B cell (primary cell): ENCODE measurements at regions not wholly inside any gene's neighbourhood (a gene's known extent, or its start where the extent isn't known, plus 50 kb on each side); places are given as distances from the start of the nearest gene placed in this dataset.

Source experiments
- ATAC-seq: fragments of 200-7000 bp; cut with Tn5 transposase; one replicate; pipeline ENCODE4 v1.10.0; 2021; ENCODE audit warnings: low read depth, mild to moderate bottlenecking, moderate number of reproducible peaks, moderate library complexity
- CTCF ChIA-PET: fragments of 350-600 bp; sonication (Branson Sonifier 250); formaldehyde crosslinking; loops from one replicate; lab custom pipeline; 2021; ENCODE audit warnings: antibody characterized with exemption, inconsistent platforms; lab: Charles Lee
- POLR2A ChIA-PET: fragments of 350-600 bp; sonication (Branson Sonifier 250); formaldehyde crosslinking; loops from one replicate; lab custom pipeline; 2021; ENCODE audit warnings: antibody characterized with exemption; lab: Charles Lee
- DNase-seq: peaks from one replicate; pipeline ENCODE4 v3.0.0; 2013
- H2AFZ ChIP-seq: 2 replicates; pipeline ENCODE4 v1.6.1; 2012; ENCODE audit warnings: mild to moderate bottlenecking, low read depth, low read length; ENCODE audit not compliant: insufficient read depth, poor library complexity, severe bottlenecking
- H3K27ac ChIP-seq, 2 donors: 1 replicate in 1 of 2; 2 replicates in 1 of 2; pipeline ENCODE4 v1.5.1; 2012 to 2013; ENCODE audit warnings: low read length in 2 of 2, mild to moderate bottlenecking in 2 of 2, moderate library complexity in 1 of 2
- H3K27me3 ChIP-seq, 4 experiments: fragments of 200-600 bp in 1 of 4; sonication (generic) in 1 of 4; replicated peaks in 1 of 4; 1 replicate in 2 of 4; 2 replicates in 2 of 4; pipeline versions ENCODE4 v1.6.1 to v1.7.0; 2013 to 2016; ENCODE audit warnings: low read length in 3 of 4, mild to moderate bottlenecking in 2 of 4, mixed read lengths in 1 of 4, moderate library complexity in 1 of 4; ENCODE audit not compliant: insufficient read depth in 4 of 4, control insufficient read depth in 3 of 4; ENCODE audit errors: control extremely low read depth in 1 of 4
- H3K36me3 ChIP-seq, 2 experiments: replicated peaks in 1 of 2; 1 replicate in 1 of 2; 2 replicates in 1 of 2; pipeline versions ENCODE4 v1.6.1 to v1.7.1; 2013; ENCODE audit warnings: low read length in 1 of 2; ENCODE audit not compliant: insufficient read depth in 2 of 2, control insufficient read depth in 1 of 2; ENCODE audit errors: control extremely low read depth in 1 of 2, extremely low read depth in 1 of 2
- H3K4me1 ChIP-seq, 2 donors: fragments of 200-600 bp in 1 of 2; sonication (generic) in 1 of 2; 1 replicate in 1 of 2; 2 replicates in 1 of 2; pipeline versions ENCODE4 v1.5.1 to v1.6.1; 2013 to 2017; ENCODE audit warnings: low read length in 2 of 2; ENCODE audit not compliant: control insufficient read depth in 2 of 2, insufficient read depth in 2 of 2
- H3K4me2 ChIP-seq: replicated peaks from 2 replicates; pipeline ENCODE3; 2012; ENCODE audit warnings: mild to moderate bottlenecking, low read depth, low read length; ENCODE audit not compliant: poor library complexity, severe bottlenecking
- H3K4me3 ChIP-seq, 5 experiments: fragments of 200-600 bp in 1 of 5; sonication (generic) in 1 of 5; 1 replicate in 3 of 5; 2 replicates in 2 of 5; pipeline versions ENCODE4 v1.5.1 to v1.7.0; 2011 to 2016; ENCODE audit warnings: low read length in 4 of 5, mild to moderate bottlenecking in 4 of 5, low read depth in 2 of 5, control low read depth in 1 of 5, moderate library complexity in 1 of 5; ENCODE audit not compliant: insufficient read depth in 1 of 5; ENCODE audit errors: control extremely low read depth in 1 of 5, extremely low read depth in 1 of 5
- H3K79me2 ChIP-seq: fragments of 200-600 bp; sonication (generic); one replicate; pipeline ENCODE4 v1.6.0; 2016; ENCODE audit warnings: low read length; ENCODE audit not compliant: control insufficient read depth, insufficient read depth
- H3K9ac ChIP-seq: fragments of 200-600 bp; sonication (generic); 2 replicates; pipeline ENCODE4 v1.6.1; 2017; ENCODE audit warnings: mild to moderate bottlenecking, low read length, moderate library complexity
- H3K9me3 ChIP-seq, 3 donors: one replicate each; pipeline versions ENCODE4 v1.6.1 to v1.7.1; 2013; ENCODE audit warnings: low read length in 2 of 3; ENCODE audit not compliant: control insufficient read depth in 2 of 3, insufficient read depth in 1 of 3; ENCODE audit errors: control extremely low read depth in 1 of 3
- H4K20me1 ChIP-seq: 2 replicates; pipeline ENCODE4 v1.6.0; 2012; ENCODE audit warnings: mild to moderate bottlenecking, low read length; ENCODE audit not compliant: insufficient read depth, control insufficient read depth, poor library complexity, severe bottlenecking
- H3K27ac Mint-ChIP-seq: one replicate; pipeline ENCODE4 v1.8.0; 2021; ENCODE audit warnings: mixed read lengths
- H3K27me3 Mint-ChIP-seq: one replicate; pipeline ENCODE4 v1.8.0; 2021; ENCODE audit warnings: mixed read lengths
- H3K4me1 Mint-ChIP-seq: one replicate; pipeline ENCODE4 v1.8.0; 2021; ENCODE audit warnings: mixed read lengths
- H3K4me3 Mint-ChIP-seq: one replicate; pipeline ENCODE4 v1.8.0; 2021; ENCODE audit warnings: mixed read lengths
- H3K9me3 Mint-ChIP-seq: one replicate; pipeline ENCODE4 v1.8.0; 2022; ENCODE audit warnings: mixed read lengths; ENCODE audit not compliant: insufficient read depth
- EZH2 ChIP-seq: IDR thresholded peaks from 2 replicates; pipeline ENCODE4 v1.6.1; 2012; ENCODE audit warnings: borderline replicate concordance, low read depth, mild to moderate bottlenecking, moderate library complexity, low read length; ENCODE audit not compliant: insufficient read depth, poor library complexity, severe bottlenecking
- WGBS: methylation state at CpG from one replicate; pipeline ENCODE4 v1.1.5; 2013; ENCODE audit warnings: missing lambda C conversion rate; ENCODE audit not compliant: insufficient coverage; 5-methylcytosine and 5-hydroxymethylcytosine counted together
- intact Hi-C: fragments of 100-400 bp; cut with micrococcal nuclease; formaldehyde crosslinking; loops from one replicate; pipeline ENCODE4 v1.10.0; 2022
- TF ChIP-seq, protein P1 (sequence below): fragments of 200-600 bp; IDR thresholded peaks from one replicate; pipeline ENCODE4 v1.8.0; 2022; ENCODE audit warnings: antibody characterized with exemption, mild to moderate bottlenecking

DNA sequence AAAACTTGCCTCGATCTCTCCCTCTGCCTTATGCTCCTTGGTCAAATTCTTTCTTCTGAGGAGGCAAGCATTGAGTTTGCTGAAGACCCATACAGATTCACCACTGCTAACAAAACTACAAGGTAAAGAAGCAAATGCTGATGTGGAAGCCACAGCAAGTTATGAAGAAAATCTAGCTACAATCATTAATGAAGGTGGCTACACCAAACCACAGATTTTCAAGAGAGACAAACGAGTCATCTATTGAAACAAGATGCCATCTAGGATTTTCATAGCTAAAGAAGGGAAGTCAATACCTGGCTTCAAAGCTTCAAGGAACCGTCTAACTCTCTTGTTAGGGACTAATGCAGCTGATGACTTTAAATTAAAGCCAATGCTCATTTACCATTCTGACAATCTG is 203.2 kb downstream of the METTL4 start:
- Histone ChIP-seq H3K36me3 (no peaks in the 10 kb centered on the region), H3K27me3 (peaks cover 0 to 4% (median 0%) of the 10 kb centered on the region in 4 experiments), H3K27ac (no peak overlapping the region), H2AFZ (no peak overlapping the region), H3K4me1 (no peaks in the 10 kb centered on the region), H3K4me2 (no peak overlapping the region), H3K9ac (no peak overlapping the region), H3K79me2 (no peaks in the 10 kb centered on the region), H4K20me1 (no peaks in the 10 kb centered on the region), H3K4me3 (no peak overlapping the region), H3K9me3 (no peaks in the 10 kb centered on the region)
- DNase-seq (no peak), ATAC-seq (no peak)
- H3K4me1 Mint-ChIP-seq, result no peaks in the 10 kb centered on the region
- H3K9me3 Mint-ChIP-seq, result no peaks in the 10 kb centered on the region
- no peak overlapping the region for H3K27ac Mint-ChIP-seq
- WGBS, result 83% methylated on average over 1 of the region's 3 CpGs
- POLR2A ChIA-PET, result no interaction called here
- CTCF ChIA-PET, result no interaction called here
- no peak overlapping the region for H3K4me3 Mint-ChIP-seq
- intact Hi-C loops, result no loop called here
- peaks cover 22% of the 10 kb centered on the region for H3K27me3 Mint-ChIP-seq
- TF ChIP-seq, protein P1, sequence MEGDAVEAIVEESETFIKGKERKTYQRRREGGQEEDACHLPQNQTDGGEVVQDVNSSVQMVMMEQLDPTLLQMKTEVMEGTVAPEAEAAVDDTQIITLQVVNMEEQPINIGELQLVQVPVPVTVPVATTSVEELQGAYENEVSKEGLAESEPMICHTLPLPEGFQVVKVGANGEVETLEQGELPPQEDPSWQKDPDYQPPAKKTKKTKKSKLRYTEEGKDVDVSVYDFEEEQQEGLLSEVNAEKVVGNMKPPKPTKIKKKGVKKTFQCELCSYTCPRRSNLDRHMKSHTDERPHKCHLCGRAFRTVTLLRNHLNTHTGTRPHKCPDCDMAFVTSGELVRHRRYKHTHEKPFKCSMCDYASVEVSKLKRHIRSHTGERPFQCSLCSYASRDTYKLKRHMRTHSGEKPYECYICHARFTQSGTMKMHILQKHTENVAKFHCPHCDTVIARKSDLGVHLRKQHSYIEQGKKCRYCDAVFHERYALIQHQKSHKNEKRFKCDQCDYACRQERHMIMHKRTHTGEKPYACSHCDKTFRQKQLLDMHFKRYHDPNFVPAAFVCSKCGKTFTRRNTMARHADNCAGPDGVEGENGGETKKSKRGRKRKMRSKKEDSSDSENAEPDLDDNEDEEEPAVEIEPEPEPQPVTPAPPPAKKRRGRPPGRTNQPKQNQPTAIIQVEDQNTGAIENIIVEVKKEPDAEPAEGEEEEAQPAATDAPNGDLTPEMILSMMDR, result no peak
- no peak for TF ChIP-seq EZH2

DNA sequence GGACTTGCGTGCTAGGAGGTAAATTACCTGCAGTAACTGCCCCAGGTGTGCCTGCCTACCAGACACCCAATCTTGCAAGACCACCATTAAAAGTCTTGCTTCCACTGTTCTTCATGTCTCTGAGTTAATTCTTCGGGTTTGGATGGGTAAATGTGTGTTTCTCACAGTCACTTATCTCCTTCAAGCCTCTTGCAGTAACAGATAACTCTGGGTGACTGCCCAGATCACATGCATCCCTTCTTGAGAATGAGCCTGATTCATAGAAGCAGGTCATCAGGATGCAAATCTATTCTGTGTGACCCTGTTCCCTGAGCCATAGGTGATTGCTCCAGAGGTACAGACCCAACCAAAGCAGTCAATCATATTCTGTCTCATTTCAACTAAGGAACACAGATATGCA is 194.6 kb downstream of the METTL4 start:
- Histone ChIP-seq H3K4me1 (no peaks in the 10 kb centered on the region), H2AFZ (no peak overlapping the region), H3K27me3 (peaks cover 0 to 9% (median 4%) of the 10 kb centered on the region in 4 experiments), H3K36me3 (no peaks in the 10 kb centered on the region), H3K4me2 (no peak overlapping the region), H3K79me2 (no peaks in the 10 kb centered on the region), H3K27ac (no peak overlapping the region), H3K9me3 (no peaks in the 10 kb centered on the region), H3K9ac (no peak overlapping the region), H4K20me1 (no peaks in the 10 kb centered on the region), H3K4me3 (no peak overlapping the region)
- Mint-ChIP-seq H3K9me3 (no peaks in the 10 kb centered on the region), H3K27me3 (peaks cover 39% of the 10 kb centered on the region), H3K4me3 (no peak overlapping the region), H3K27ac (no peak overlapping the region), H3K4me1 (no peaks in the 10 kb centered on the region)
- no CpG with 5 or more reads among the region's 2 CpGs for WGBS
- CTCF ChIA-PET, result no interaction called here
- POLR2A ChIA-PET, result no interaction called here
- intact Hi-C loops, result no loop called here
- no peak for ATAC-seq
- TF ChIP-seq, protein P1, result no peak
- no peak for DNase-seq
